Testis (tissue), 2 donors: ENCODE measurements at regions not wholly inside any gene's neighbourhood (a gene's known extent, or its start where the extent isn't known, plus 50 kb on each side); places are given as distances from the start of the nearest gene placed in this dataset.
"Not testable (repeated sequence)": the region's sequence is repeated elsewhere in the genome, so short reads cannot be mapped to it uniquely, and the experiment has no call there.

ENCODE experiments used
- CTCF ChIP-seq, 3 experiments: fragments of 450-650 bp in 2 of 3; fragments of 200-600 bp in 1 of 3; sonication (generic) in 1 of 3; IDR thresholded peaks; one replicate each; pipeline ENCODE4 v1.5.1; 2016 to 2019; ENCODE audit warnings: antibody characterized with exemption in 3 of 3, mild to moderate bottlenecking in 2 of 3, moderate library complexity in 1 of 3
- POLR2A ChIP-seq: fragments of 450-650 bp; IDR thresholded peaks from one replicate; pipeline ENCODE4 v1.6.1; 2017; ENCODE audit warnings: antibody characterized with exemption, mild to moderate bottlenecking, moderate library complexity

- not testable (repeated sequence) for TF ChIP-seq CTCF (IDR thresholded peaks at IDR 0.05); POLR2A
Observed at GRCh38 chrY:11177033-11177432, 1524.0 kb upstream of the USP9Y start.
